ENCODE measurements at regions not wholly inside any gene's neighbourhood (a gene's known extent, or its start where the extent isn't known, plus 50 kb on each side); places are given as distances from the start of the nearest gene placed in this dataset.

GRCh38 chr12:92289629-92290349 is 144.1 kb upstream of the BTG1 start:
- DNase-seq (ENCODE audit: low read depth, low spot score), result no peak
- no peak for FAIRE-seq
- BruUV-seq (replicated peaks), result no TSS peak
- Histone ChIP-seq H3K4me3 (no peak overlapping the region), H4K20me1 (ENCODE audit: control insufficient read depth, insufficient read depth) (no peaks in the 10 kb centered on the region), H3K4me1 (ENCODE audit: control insufficient read depth, insufficient read depth, low read length) (no peaks in the 10 kb centered on the region), H3K27ac (ENCODE audit: control insufficient read depth, insufficient read depth) (no peak overlapping the region), H3K36me3 (ENCODE audit: control insufficient read depth in 2 of 2, insufficient read depth in 2 of 2, low read length in 1 of 2) (no peaks in the 10 kb centered on the region), H3K79me2 (ENCODE audit: control insufficient read depth, insufficient read depth, low read length) (no peaks in the 10 kb centered on the region), H3K4me2 (ENCODE audit: control insufficient read depth, insufficient read depth) (no peak overlapping the region), H3K9me3 (replicated peaks; ENCODE audit: control insufficient read depth, insufficient read depth, low read length) (no peaks in the 10 kb centered on the region), H3K9ac (ENCODE audit: control insufficient read depth, insufficient read depth, low read length) (no peak overlapping the region), H3K27me3 (replicated peaks in 1 of 2; ENCODE audit: control insufficient read depth in 2 of 2, insufficient read depth in 2 of 2, low read length in 1 of 2) (no peaks in the 10 kb centered on the region), H2AFZ (ENCODE audit: control insufficient read depth, low read depth, low read length) (no peak overlapping the region)
- intact Hi-C loops (cut with micrococcal nuclease; ENCODE audit: unreplicated experiment) (no loop called here), in situ Hi-C loops (cut with MboI) (no loop called here)
- WGBS (ENCODE audit: insufficient coverage, insufficient replicate concordance, low lambda C conversion rate, missing lambda C conversion rate), result 73% methylated on average over 5 of the region's 5 CpGs
- RAD21 ChIA-PET (ENCODE audit: unreplicated experiment), result interaction anchor here (1.1 kb wide), 1 partner anchor 118 kb away, joined by 3 read pairs; no protein-coding TSS in a partner anchor
- CTCF ChIA-PET, result interaction anchor here (1.9 kb wide), 1 partner anchor 14 kb away, joined by 4 read pairs; no protein-coding TSS in a partner anchor
- POLR2A ChIA-PET, result interaction anchor here (1.4 kb wide), 1 partner anchor 14 kb away, joined by 4 read pairs; no protein-coding TSS in a partner anchor
- SMC1A ChIA-PET (ENCODE audit: uncharacterized antibody, unreplicated experiment), result interaction anchor here (0.9 to 1.6 kb wide), 5 partner anchors 14 to 908 kb away, joined by 3 to 6 read pairs (median 4); no protein-coding TSS in a partner anchor
- no peak for ATAC-seq
- TF ChIP-seq ASH2L (IDR thresholded peaks at IDR 0.05; ENCODE audit: borderline replicate concordance, low read depth), result no peak
- TF ChIP-seq PML (IDR thresholded peaks at IDR 0.05; ENCODE audit: low read length), result no peak
- no peak for TF ChIP-seq BMI1 (IDR thresholded peaks at IDR 0.05; ENCODE audit: borderline replicate concordance)
- no peak for TF ChIP-seq EED (IDR thresholded peaks at IDR 0.05; ENCODE audit: low read depth)
- no peak for TF ChIP-seq CHD4 (IDR thresholded peaks at IDR 0.05)
- no peak for TF ChIP-seq REST (IDR thresholded peaks at IDR 0.05; ENCODE audit: low read depth, low read length)
- no peak for TF ChIP-seq IRF3 (IDR thresholded peaks at IDR 0.05)
- TF ChIP-seq STAT1 (conservative IDR thresholded peaks at IDR 0.05), result no peak
- TF ChIP-seq RCOR1 (conservative IDR thresholded peaks at IDR 0.05; ENCODE audit: low read depth, low read length), result no peak
- no peak for TF ChIP-seq E2F4 (IDR thresholded peaks at IDR 0.05; ENCODE audit: low read depth, low read length)
- TF ChIP-seq CTCF (IDR thresholded peaks at IDR 0.05 in 2 of 3, conservative IDR thresholded peaks at IDR 0.05 in 1 of 3; ENCODE audit: control insufficient read depth in 2 of 3, extremely low read depth in 1 of 3, insufficient read depth in 1 of 3, low read depth in 3 of 3, low read length in 3 of 3), result no peak
- TF ChIP-seq MTA2 (IDR thresholded peaks at IDR 0.05; ENCODE audit: low read depth), result no peak

All from GM12878 (cell line).